ENCODE measurements at regions not wholly inside any gene's neighbourhood (a gene's known extent, or its start where the extent isn't known, plus 50 kb on each side); places are given as distances from the start of the nearest gene placed in this dataset.

GRCh38 chr10:125259651-125260050 is 99.3 kb upstream of the CTBP2 start:
- TF ChIP-seq EZH2 (IDR thresholded peaks at IDR 0.05) (no peak), POLR2AphosphoS5 (IDR thresholded peaks at IDR 0.05; ENCODE audit: borderline replicate concordance, low read depth, low read length) (no peak)

Measured in SK-N-MC (cell line).